ENCODE measurements at regions not wholly inside any gene's neighbourhood (a gene's known extent, or its start where the extent isn't known, plus 50 kb on each side); places are given as distances from the start of the nearest gene placed in this dataset.

DNA sequence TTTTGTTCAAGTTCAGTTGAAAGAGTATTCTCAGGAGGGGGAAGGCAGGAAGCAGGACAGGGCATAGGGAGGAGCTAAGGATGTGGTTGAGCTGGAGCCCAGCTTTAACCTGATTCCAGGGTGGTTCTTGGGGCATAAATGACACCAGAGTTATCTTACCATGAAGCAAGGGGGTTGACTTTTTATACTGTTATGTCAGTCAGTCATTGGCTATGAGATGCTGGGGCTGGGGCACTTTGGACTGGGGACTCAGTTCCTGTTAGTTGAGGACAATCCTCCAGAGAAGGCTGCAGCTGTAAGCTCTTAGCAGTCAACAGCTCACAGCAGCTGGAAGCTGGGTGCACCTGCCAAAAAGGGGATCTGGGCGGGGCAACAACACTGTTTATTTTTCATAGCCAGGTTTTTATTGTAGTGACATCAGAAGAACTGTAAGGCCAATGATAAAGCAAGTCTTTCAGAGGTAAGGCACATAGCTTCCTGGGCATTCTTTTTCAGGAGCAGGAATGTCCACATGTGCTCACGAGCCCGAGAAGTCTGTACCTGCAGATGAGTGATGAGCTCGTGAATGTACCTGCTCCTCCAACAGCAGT is 78.5 kb downstream of the MID1IP1 start (continued):
- TF ChIP-seq NR2F2 (IDR thresholded peaks at IDR 0.05) (no peak), TAF1 (conservative IDR thresholded peaks at IDR 0.05) (no peak), HNF4G (IDR thresholded peaks at IDR 0.05) (no peak), SP1 (IDR thresholded peaks at IDR 0.05) (no peak), HNF4A (conservative IDR thresholded peaks at IDR 0.05) (no peak)

DNA sequence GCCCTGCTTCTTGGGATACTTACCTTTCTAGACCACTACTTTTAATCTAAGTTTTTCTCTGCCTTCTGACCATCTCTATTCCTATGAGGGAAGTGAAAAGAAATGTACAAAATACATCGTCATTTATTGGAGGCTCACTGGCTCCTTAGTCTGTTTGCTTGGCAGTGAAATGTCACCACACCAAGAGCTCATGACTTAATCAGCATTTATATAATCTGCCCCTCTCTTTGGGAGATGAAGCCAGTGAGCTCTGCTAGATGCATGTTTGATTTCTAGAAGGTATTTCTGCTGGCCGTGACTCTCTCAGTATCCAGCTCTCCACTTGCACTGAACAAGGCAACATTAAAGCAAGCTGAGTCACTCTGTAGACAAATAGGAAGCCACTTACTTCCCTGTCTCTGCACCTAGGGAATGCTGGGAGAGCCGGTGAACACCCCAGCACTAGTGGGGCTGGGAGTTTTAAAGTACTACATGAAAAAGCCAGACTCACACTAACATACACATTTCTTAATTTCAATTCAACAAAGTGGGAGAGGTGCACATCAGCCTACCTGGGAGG is 79.1 kb downstream of the MID1IP1 start:
- DNase-seq (ENCODE audit: low spot score), result no peak
- no peaks in the 10 kb centered on the region for H3K9me3 ChIP-seq (ENCODE audit: control insufficient read depth in 4 of 4, low read length in 3 of 4)
- no peaks in the 10 kb centered on the region for H3K4me1 ChIP-seq (ENCODE audit: control insufficient read depth in 4 of 4, insufficient read depth in 4 of 4, low read length in 3 of 4)
- no peak overlapping the region for H3K4me3 ChIP-seq (ENCODE audit: low read depth in 1 of 3, low read length in 3 of 3)
- H3K27ac ChIP-seq (ENCODE audit: low read depth in 1 of 2, low read length in 2 of 2), result no peak overlapping the region
- no peaks in the 10 kb centered on the region for H3K27me3 ChIP-seq (ENCODE audit: control insufficient read depth in 4 of 4, insufficient read depth in 4 of 4, low read length in 3 of 4)
- H3K36me3 ChIP-seq (ENCODE audit: control insufficient read depth in 4 of 4, insufficient read depth in 3 of 4, low read depth in 1 of 4, low read length in 3 of 4), result no peaks in the 10 kb centered on the region
- 74% methylated on average over 3 of the region's 3 CpGs for WGBS
- no peak for TF ChIP-seq YY1 (IDR thresholded peaks at IDR 0.05)
- TF ChIP-seq TAF1 (conservative IDR thresholded peaks at IDR 0.05), result no peak
- TF ChIP-seq, protein P1, sequence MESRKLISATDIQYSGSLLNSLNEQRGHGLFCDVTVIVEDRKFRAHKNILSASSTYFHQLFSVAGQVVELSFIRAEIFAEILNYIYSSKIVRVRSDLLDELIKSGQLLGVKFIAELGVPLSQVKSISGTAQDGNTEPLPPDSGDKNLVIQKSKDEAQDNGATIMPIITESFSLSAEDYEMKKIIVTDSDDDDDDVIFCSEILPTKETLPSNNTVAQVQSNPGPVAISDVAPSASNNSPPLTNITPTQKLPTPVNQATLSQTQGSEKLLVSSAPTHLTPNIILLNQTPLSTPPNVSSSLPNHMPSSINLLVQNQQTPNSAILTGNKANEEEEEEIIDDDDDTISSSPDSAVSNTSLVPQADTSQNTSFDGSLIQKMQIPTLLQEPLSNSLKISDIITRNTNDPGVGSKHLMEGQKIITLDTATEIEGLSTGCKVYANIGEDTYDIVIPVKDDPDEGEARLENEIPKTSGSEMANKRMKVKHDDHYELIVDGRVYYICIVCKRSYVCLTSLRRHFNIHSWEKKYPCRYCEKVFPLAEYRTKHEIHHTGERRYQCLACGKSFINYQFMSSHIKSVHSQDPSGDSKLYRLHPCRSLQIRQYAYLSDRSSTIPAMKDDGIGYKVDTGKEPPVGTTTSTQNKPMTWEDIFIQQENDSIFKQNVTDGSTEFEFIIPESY (IDR thresholded peaks at IDR 0.05), result no peak
- no peak for TF ChIP-seq FOXA1 (IDR thresholded peaks at IDR 0.05)
- no peak for TF ChIP-seq HNF4G (IDR thresholded peaks at IDR 0.05)
- TF ChIP-seq SP1 (IDR thresholded peaks at IDR 0.05), result no peak
- TF ChIP-seq, protein P2, sequence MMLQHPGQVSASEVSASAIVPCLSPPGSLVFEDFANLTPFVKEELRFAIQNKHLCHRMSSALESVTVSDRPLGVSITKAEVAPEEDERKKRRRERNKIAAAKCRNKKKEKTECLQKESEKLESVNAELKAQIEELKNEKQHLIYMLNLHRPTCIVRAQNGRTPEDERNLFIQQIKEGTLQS (IDR thresholded peaks at IDR 0.05), result no peak
- TF ChIP-seq EGR1 (IDR thresholded peaks at IDR 0.05; ENCODE audit: low read depth in 2 of 2), result no peak
- TF ChIP-seq RAD21 (IDR thresholded peaks at IDR 0.05), result no peak
- no peak for TF ChIP-seq GABPA (IDR thresholded peaks at IDR 0.05 in 1 of 2, conservative IDR thresholded peaks at IDR 0.05 in 1 of 2)
- TF ChIP-seq HNF4A (conservative IDR thresholded peaks at IDR 0.05), result no peak
- no peak for TF ChIP-seq RXRA (IDR thresholded peaks at IDR 0.05)
- no peak for TF ChIP-seq NR2F2 (IDR thresholded peaks at IDR 0.05)
- no peak for TF ChIP-seq FOXA2 (IDR thresholded peaks at IDR 0.05)
- no peak overlapping the region for H3K9ac ChIP-seq (ENCODE audit: low read depth in 1 of 2, low read length in 2 of 2)

- no peak for TF ChIP-seq JUND (IDR thresholded peaks at IDR 0.05)
- no peak for TF ChIP-seq FOXA1 (IDR thresholded peaks at IDR 0.05)
- TF ChIP-seq NR2F2 (IDR thresholded peaks at IDR 0.05), result no peak
- no peak for TF ChIP-seq HNF4A (conservative IDR thresholded peaks at IDR 0.05)
- TF ChIP-seq CTCF (IDR thresholded peaks at IDR 0.05; ENCODE audit: low read depth, low read length, missing input control), result no peak
- TF ChIP-seq, protein P1 (IDR thresholded peaks at IDR 0.05), result no peak
- no peak for TF ChIP-seq YY1 (IDR thresholded peaks at IDR 0.05)
- no peak for TF ChIP-seq HNF4G (IDR thresholded peaks at IDR 0.05)
- no peak for TF ChIP-seq SP1 (IDR thresholded peaks at IDR 0.05)
- TF ChIP-seq, protein P2 (IDR thresholded peaks at IDR 0.05), result no peak
- TF ChIP-seq MAX (IDR thresholded peaks at IDR 0.05), result no peak
- no peak for TF ChIP-seq EGR1 (IDR thresholded peaks at IDR 0.05; ENCODE audit: low read depth in 2 of 2)
- TF ChIP-seq RXRA (IDR thresholded peaks at IDR 0.05), result no peak
- TF ChIP-seq FOXA2 (IDR thresholded peaks at IDR 0.05), result no peak
- TF ChIP-seq REST (IDR thresholded peaks at IDR 0.05), result no peak
- TF ChIP-seq RAD21 (IDR thresholded peaks at IDR 0.05), result no peak
- no peak for TF ChIP-seq TAF1 (conservative IDR thresholded peaks at IDR 0.05)
- peaks cover 0 to 3% (median under 1%) of the 10 kb centered on the region in 4 donors for H3K4me1 ChIP-seq (ENCODE audit: control insufficient read depth in 4 of 4, insufficient read depth in 4 of 4, low read length in 3 of 4)
- no peak overlapping the region for H3K4me3 ChIP-seq (ENCODE audit: low read depth in 1 of 3, low read length in 3 of 3)
- no peak overlapping the region for H3K9ac ChIP-seq (ENCODE audit: low read depth in 1 of 2, low read length in 2 of 2)
- DNase-seq (ENCODE audit: low spot score), result no peak
- 91% methylated on average over 2 of the region's 2 CpGs for WGBS
- H3K9me3 ChIP-seq (ENCODE audit: control insufficient read depth in 4 of 4, low read length in 3 of 4), result no peaks in the 10 kb centered on the region
- H3K36me3 ChIP-seq (ENCODE audit: control insufficient read depth in 4 of 4, insufficient read depth in 3 of 4, low read depth in 1 of 4, low read length in 3 of 4), result no peaks in the 10 kb centered on the region
- no peak overlapping the region for H3K27ac ChIP-seq (ENCODE audit: low read depth in 1 of 2, low read length in 2 of 2)
- H3K27me3 ChIP-seq (ENCODE audit: control insufficient read depth in 4 of 4, insufficient read depth in 4 of 4, low read length in 3 of 4), result no peaks in the 10 kb centered on the region
Observed at GRCh38 chrX:38881066-38881465, 79.8 kb downstream of the MID1IP1 start.
